ENCODE measurements at regions not wholly inside any gene's neighbourhood (a gene's known extent, or its start where the extent isn't known, plus 50 kb on each side); places are given as distances from the start of the nearest gene placed in this dataset.
"Not testable (repeated sequence)": the region's sequence is repeated elsewhere in the genome, so short reads cannot be mapped to it uniquely, and the experiment has no call there.

GRCh38 chr4:67038228-67038566 lies 507.1 kb downstream of the CENPC start:
- no peak for DNase-seq (ENCODE audit: low spot score)

DNA sequence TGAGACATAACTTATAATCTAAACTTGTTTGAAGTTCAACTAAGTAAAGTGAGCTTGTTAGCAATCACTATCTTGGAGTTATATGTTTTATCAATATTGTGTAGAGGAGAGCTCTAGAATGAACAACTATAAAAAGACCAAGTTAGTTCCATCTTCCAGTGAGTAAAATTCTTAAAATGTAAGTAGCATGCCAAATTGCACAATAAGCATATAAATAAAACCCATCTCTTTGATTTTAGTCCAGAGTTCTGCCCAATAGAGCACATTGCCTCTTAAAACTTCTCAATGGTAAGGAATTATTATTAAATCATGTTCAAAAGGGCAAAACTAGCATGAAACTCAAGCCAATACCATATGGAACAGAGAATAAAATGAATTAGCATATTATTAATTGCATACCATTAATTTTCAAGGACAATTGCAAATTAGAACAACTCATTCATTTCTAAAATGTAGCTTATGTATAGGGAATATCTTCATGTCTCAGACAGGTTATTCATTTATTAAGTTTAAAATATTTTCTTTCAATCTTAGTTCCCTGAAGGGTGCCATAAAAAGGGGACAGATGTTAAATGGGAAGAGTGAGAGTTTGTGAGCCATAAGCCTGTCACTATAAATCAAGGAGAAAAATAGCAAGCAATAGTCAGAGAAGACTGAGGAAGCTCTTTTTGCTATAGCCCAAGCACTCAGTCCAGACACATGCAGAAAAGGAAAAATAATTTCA lies 507.6 kb downstream of the CENPC start:
- no peak for DNase-seq (ENCODE audit: low spot score)

DNA sequence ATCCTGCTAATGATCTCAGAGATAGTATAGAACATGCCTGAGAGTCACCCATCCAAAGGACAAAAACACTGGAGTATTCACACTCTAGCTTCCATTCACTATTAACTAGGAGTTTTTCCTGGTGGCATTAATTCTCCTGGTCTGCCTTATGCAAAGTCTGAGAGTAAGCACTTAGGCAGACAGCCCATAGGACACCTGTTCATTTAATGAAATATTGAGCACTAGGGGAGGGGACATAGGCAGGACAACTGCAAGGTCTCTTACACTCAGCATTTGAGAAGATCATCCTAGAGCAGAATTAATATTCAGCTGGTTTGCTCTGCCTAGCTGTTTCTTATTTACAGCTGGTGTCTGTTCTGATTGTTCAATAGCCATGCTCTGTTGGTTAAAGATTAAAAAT lies 508.5 kb downstream of the CENPC start:
- no peak for DNase-seq (ENCODE audit: low spot score)

- DNase-seq (ENCODE audit: low spot score), result no peak
Observed at GRCh38 chr4:67035986-67036385, 509.3 kb downstream of the CENPC start.

DNA sequence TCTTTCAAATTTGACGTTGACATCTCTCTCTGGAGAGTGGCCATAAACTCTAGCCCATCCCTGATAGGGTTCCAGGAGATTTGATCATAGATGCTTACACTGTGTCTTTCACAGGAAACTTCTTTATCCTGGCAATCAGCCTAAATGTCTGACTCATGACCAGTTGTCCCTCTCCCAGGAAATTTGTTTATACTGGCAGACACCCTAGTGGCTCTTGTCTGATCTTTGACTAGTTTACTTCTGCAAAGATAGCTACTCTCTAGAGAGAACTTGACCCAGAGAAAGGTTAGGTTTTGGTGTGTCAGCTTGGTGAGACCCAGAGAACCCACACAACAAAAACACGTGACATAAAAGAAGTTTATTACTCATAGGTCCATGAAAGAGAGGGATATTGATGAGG lies 509.8 kb downstream of the CENPC start:
- no peak for DNase-seq (ENCODE audit: low spot score)

DNA sequence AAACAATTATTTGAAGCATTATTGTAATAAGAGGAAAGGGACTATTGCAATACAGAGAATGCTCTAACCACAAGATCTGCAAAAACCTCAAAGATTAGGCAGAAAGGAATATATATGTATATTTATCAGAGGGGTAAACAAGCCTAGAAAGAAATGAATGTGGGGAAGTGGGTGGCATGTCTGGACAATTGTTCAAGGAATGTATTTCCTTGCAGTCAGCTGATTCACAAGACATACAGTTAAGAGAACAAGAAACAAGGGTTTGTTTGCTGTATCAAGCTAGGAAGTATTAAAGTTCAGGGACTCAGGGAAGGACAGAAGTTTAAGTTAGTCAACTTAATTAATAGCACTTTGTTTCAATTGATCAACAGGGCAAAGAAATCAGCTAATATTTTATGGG lies 514.7 kb downstream of the CENPC start:
- no peak for DNase-seq (ENCODE audit: low spot score)

GRCh38 chr4:67020438-67020797 lies 524.9 kb downstream of the CENPC start:
- DNase-seq (ENCODE audit: low spot score), result no peak

DNA sequence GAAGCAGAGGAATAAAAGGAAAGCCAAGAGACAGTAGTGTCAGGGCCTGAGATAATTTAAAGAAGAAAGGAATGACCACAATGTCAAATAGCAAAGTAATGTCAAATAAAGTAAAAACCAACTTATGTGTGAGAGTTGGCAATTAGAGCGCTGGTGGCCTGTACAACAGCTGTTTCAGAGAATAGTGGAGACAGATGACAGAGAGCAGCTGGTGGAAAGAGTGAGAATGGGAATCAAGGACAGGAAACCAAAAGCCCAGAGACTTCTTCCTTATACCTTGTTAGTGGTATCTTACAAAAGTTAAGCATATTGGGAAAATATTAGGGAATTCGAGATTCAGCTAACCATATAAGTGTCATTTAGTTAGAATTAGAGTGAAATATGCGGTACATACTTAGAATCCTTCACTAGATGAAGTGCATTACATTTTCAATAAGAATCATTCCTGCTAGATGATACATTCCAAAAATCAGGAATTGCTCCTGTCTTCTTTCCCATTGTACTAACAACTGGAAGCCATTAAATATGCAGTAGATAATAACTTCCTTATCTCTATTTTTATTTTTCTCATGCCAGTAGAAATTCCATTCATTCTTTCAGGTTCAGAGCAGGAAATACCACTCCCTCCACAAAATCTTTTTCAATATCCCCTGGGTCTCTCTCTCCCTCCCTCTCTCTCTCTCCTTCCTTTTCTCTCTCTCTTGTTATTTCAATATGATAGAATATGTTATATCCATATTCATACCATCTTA lies 525.4 kb downstream of the CENPC start:
- no peak for DNase-seq (ENCODE audit: low spot score)

- no peak for DNase-seq (ENCODE audit: low spot score)
Observed at GRCh38 chr4:67014592-67014991, 530.7 kb downstream of the CENPC start.

DNA sequence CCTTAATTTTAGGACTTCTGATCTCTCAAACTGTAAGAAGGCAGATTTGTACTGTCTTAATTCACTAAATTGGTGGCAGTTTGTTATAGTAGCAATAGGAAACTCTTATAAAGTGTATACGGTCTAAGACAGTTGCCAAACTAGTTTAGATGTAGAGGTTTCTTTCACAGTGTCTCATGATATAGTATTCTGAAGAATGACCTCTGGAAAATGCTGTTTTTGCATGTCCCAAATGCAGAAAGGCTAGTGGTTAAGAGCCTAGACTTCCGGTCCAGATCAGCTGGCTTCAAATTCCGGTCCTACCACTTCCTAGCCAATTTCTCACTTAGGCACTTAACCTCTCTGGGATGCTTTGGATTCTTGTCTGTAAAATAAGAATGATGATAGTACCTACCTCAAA lies 538.5 kb downstream of the CENPC start:
- DNase-seq (ENCODE audit: low spot score), result no peak

DNA sequence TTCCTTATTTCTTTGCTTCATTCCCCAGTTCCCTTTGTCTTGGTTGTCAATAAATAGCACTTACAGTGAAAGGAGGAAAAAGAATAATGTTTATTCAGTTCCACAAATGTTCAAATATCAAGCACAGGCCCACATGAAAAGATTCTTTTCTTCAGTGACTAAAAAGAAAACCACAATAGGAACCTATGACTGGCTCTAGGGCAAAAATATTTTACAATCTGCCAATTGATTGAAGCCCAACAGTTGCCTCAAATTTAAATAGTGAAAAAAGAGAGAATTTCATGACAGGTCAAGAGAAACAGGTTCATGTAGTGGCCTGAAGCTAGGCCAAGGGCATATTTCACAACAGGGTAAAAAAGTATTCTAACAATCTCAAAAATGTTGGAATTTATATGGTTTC lies 553.8 kb downstream of the CENPC start:
- DNase-seq (ENCODE audit: low spot score), result no peak

GRCh38 chr4:66974665-66975064 lies 570.6 kb downstream of the CENPC start:
- DNase-seq (ENCODE audit: low spot score), result no peak

DNA sequence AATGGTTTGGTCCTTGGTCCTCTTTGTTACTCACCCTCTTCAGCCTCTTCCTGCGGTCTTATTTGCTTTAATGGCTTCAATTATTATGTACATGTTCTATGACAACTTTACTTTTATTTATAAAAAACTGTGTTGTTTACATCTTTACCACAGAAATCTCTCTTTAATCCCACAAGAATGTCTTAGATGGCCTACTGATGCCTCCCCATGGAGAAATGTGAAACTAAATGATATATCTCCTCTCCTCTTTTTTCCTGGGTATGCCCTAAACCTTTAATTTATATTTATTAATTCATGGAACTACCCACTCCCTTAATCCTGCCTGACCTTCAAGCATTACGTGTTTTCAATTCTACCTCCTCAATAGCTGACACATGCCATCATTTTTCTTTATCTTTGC lies 573.2 kb downstream of the CENPC start:
- no peak for DNase-seq (ENCODE audit: low spot score)

DNA sequence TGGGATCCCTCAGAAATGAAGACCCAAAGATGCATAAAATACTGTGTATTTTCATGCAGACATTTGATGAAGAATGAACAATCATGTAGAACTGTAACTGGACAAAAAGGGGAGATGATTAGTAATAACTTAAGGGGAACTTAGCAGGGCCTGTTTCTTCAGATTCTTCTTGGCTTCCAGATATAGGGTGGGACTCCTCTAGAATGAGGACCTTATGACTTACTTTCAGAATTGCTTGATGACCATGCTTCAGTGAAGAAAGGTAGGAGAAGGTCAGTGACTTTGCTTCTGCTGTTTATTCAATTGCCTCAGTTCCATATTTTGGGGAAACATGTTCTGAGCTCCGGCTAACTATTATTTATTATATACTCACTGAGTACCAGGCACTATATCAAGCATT lies 580.8 kb downstream of the CENPC start:
- DNase-seq (ENCODE audit: low spot score), result no peak

- DNase-seq (ENCODE audit: low spot score), result no peak
Observed at GRCh38 chr4:66963084-66963483, 582.2 kb downstream of the CENPC start.

DNA sequence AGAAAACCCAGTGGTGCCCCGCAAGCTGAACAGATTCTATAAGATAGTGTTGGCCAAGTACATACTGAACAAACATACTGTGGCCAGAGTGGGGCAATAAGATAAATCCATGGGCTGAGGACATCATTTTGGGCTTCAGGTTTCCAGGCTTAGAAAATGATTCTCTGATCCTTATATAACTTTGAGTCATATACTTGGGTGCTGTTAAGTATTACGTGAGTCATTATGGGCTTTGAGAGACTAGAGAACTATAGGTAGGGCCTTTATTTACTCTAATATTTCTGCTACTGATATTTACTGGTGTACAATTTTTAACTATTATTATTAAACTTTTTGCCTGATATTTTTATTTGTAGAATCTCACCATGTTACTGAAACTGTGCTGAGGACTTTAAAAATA lies 586.1 kb downstream of the CENPC start:
- DNase-seq (ENCODE audit: low spot score), result no peak

- no peak for DNase-seq (ENCODE audit: low spot score)
Observed at GRCh38 chr4:66956852-66957251, 588.5 kb downstream of the CENPC start.

DNA sequence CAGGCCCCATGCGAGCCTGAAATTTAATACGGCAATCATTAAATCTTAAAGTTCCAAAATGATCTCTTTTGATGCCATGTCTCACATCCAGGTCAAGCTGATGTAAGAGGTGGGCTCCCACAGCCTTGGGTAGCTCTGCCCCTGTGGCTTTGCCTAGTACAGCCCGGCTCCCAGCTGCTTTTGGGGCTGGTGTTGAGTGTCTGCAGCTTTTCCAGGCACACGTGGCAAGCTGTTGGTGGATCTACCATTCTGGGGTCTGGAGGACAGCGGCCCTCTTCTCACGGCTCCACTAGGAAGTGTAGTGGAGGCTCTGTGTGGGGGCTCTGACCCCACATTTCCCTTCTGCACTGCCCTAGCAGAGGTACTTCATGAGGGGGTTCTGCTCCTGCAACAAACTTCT lies 588.9 kb downstream of the CENPC start:
- no peak for DNase-seq (ENCODE audit: low spot score)

- DNase-seq (ENCODE audit: low spot score), result no peak
Observed at GRCh38 chr4:66955784-66956183, 589.5 kb downstream of the CENPC start.

DNA sequence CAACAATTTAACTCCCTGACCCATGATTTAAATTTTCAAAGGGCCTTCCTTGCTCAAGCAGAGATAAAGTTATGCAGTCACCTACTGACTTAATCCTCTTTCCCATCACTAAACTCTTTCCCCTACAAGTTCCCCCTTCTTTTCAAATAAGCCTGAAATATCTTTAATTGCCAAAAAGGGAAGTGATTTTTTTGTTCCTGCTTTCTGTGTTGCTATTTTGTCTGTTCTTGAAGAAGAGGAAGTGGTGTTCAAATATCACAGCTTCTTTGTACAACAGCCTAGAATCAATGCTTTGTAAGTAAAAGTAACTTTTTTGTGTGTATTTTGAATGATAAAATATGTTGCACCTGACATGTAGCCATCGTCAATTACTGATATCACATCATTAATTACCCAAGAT lies 595.9 kb downstream of the CENPC start:
- peak; percentile 83 for DNase-seq (ENCODE audit: low spot score)

DNA sequence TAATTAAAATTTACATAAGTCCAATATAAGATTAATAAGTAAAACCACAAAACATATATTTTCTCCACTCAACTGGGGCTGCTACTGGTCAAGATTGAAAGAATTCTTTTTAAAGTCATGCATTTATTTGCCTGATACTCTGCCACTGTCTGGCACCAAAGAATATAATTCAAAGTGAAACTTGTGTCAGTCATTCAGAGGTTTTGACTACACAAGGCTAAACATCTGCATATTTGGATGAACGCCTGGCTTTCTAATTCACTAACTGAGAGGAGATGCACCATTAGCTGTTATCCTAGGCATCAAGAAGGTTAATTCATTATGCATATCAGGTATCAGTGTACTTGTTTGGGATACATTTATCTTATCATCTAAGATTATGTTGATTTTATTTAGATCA lies 598.5 kb downstream of the CENPC start:
- DNase-seq (ENCODE audit: low spot score), result peak; percentile 82

DNA sequence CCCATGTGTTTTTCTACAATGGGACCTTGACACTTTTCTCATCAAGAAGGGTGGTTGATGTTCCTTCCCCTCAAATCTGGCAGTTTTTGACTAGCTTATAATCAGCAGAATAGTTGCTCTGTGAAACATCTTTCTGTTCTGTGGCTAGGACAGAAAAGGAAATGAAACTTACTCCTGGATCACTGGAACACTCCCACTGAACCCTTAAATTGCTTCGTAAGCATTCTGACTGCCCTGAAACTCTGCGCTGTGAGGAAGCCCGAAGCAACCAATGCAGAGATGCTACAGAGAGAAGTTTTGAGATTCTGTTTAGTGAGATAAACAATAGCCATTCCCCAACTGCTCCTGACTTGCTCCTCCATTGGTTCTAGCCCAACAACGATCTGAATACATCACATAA lies 602.2 kb downstream of the CENPC start:
- peak; percentile 81 for DNase-seq (ENCODE audit: low spot score)

DNA sequence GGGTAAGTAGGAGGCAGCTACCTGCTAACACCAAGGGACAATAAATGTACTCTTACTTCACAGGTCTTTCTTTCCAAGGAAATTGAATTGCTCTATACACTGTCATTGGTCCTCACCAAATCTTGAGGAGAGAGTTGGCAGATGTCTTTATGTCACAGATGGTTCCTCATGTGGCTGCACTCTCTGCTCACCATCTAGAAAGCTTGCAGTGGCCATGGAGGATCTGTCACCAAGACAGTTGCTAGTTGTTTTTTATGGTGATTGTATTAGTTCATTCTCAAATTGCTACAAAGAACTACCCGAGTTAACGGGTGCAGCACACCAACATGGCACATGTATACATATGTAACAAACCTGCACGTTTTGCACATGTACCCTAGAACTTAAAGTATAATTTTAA lies 613.3 kb downstream of the CENPC start:
- not testable (repeated sequence) for DNase-seq (ENCODE audit: low spot score)

DNA sequence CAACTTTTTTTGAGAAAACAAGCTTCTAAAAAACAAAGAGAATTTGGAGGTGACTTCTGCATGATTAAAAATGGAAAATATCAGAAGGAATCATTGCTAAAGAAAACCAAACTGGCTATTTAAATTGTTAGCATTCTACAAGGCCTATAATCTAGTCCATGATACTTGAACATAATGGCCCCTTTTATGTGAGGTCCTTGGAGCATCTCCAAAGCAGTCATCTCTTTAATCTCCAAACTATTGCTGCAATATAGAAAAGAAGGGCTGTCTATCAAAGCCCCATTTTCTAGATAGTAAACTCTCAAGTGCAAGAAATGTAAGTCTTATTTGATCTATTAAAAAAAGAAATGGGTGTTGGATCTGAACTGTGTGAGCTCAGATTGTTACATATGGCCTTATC lies 615.1 kb downstream of the CENPC start:
- no peak for DNase-seq (ENCODE audit: low spot score)

Data from pons (tissue), 1 donor.